B cell (primary cell): ENCODE measurements at regions not wholly inside any gene's neighbourhood (a gene's known extent, or its start where the extent isn't known, plus 50 kb on each side); places are given as distances from the start of the nearest gene placed in this dataset.

Source experiments
- ATAC-seq: fragments of 200-7000 bp; cut with Tn5 transposase; one replicate; pipeline ENCODE4 v1.10.0; 2021; ENCODE audit warnings: low read depth, mild to moderate bottlenecking, moderate number of reproducible peaks, moderate library complexity
- CTCF ChIA-PET: fragments of 350-600 bp; sonication (Branson Sonifier 250); formaldehyde crosslinking; loops from one replicate; lab custom pipeline; 2021; ENCODE audit warnings: antibody characterized with exemption, inconsistent platforms; lab: Charles Lee
- POLR2A ChIA-PET: fragments of 350-600 bp; sonication (Branson Sonifier 250); formaldehyde crosslinking; loops from one replicate; lab custom pipeline; 2021; ENCODE audit warnings: antibody characterized with exemption; lab: Charles Lee
- DNase-seq: peaks from one replicate; pipeline ENCODE4 v3.0.0; 2013
- H2AFZ ChIP-seq: 2 replicates; pipeline ENCODE4 v1.6.1; 2012; ENCODE audit warnings: mild to moderate bottlenecking, low read depth, low read length; ENCODE audit not compliant: insufficient read depth, poor library complexity, severe bottlenecking
- H3K27ac ChIP-seq, 2 donors: 1 replicate in 1 of 2; 2 replicates in 1 of 2; pipeline ENCODE4 v1.5.1; 2012 to 2013; ENCODE audit warnings: low read length in 2 of 2, mild to moderate bottlenecking in 2 of 2, moderate library complexity in 1 of 2
- H3K27me3 ChIP-seq, 4 experiments: fragments of 200-600 bp in 1 of 4; sonication (generic) in 1 of 4; replicated peaks in 1 of 4; 1 replicate in 2 of 4; 2 replicates in 2 of 4; pipeline versions ENCODE4 v1.6.1 to v1.7.0; 2013 to 2016; ENCODE audit warnings: low read length in 3 of 4, mild to moderate bottlenecking in 2 of 4, mixed read lengths in 1 of 4, moderate library complexity in 1 of 4; ENCODE audit not compliant: insufficient read depth in 4 of 4, control insufficient read depth in 3 of 4; ENCODE audit errors: control extremely low read depth in 1 of 4
- H3K36me3 ChIP-seq, 2 experiments: replicated peaks in 1 of 2; 1 replicate in 1 of 2; 2 replicates in 1 of 2; pipeline versions ENCODE4 v1.6.1 to v1.7.1; 2013; ENCODE audit warnings: low read length in 1 of 2; ENCODE audit not compliant: insufficient read depth in 2 of 2, control insufficient read depth in 1 of 2; ENCODE audit errors: control extremely low read depth in 1 of 2, extremely low read depth in 1 of 2
- H3K4me1 ChIP-seq, 2 donors: fragments of 200-600 bp in 1 of 2; sonication (generic) in 1 of 2; 1 replicate in 1 of 2; 2 replicates in 1 of 2; pipeline versions ENCODE4 v1.5.1 to v1.6.1; 2013 to 2017; ENCODE audit warnings: low read length in 2 of 2; ENCODE audit not compliant: control insufficient read depth in 2 of 2, insufficient read depth in 2 of 2
- H3K4me2 ChIP-seq: replicated peaks from 2 replicates; pipeline ENCODE3; 2012; ENCODE audit warnings: mild to moderate bottlenecking, low read depth, low read length; ENCODE audit not compliant: poor library complexity, severe bottlenecking
- H3K4me3 ChIP-seq, 5 experiments: fragments of 200-600 bp in 1 of 5; sonication (generic) in 1 of 5; 1 replicate in 3 of 5; 2 replicates in 2 of 5; pipeline versions ENCODE4 v1.5.1 to v1.7.0; 2011 to 2016; ENCODE audit warnings: low read length in 4 of 5, mild to moderate bottlenecking in 4 of 5, low read depth in 2 of 5, control low read depth in 1 of 5, moderate library complexity in 1 of 5; ENCODE audit not compliant: insufficient read depth in 1 of 5; ENCODE audit errors: control extremely low read depth in 1 of 5, extremely low read depth in 1 of 5
- H3K79me2 ChIP-seq: fragments of 200-600 bp; sonication (generic); one replicate; pipeline ENCODE4 v1.6.0; 2016; ENCODE audit warnings: low read length; ENCODE audit not compliant: control insufficient read depth, insufficient read depth
- H3K9ac ChIP-seq: fragments of 200-600 bp; sonication (generic); 2 replicates; pipeline ENCODE4 v1.6.1; 2017; ENCODE audit warnings: mild to moderate bottlenecking, low read length, moderate library complexity
- H3K9me3 ChIP-seq, 3 donors: one replicate each; pipeline versions ENCODE4 v1.6.1 to v1.7.1; 2013; ENCODE audit warnings: low read length in 2 of 3; ENCODE audit not compliant: control insufficient read depth in 2 of 3, insufficient read depth in 1 of 3; ENCODE audit errors: control extremely low read depth in 1 of 3
- H4K20me1 ChIP-seq: 2 replicates; pipeline ENCODE4 v1.6.0; 2012; ENCODE audit warnings: mild to moderate bottlenecking, low read length; ENCODE audit not compliant: insufficient read depth, control insufficient read depth, poor library complexity, severe bottlenecking
- H3K27ac Mint-ChIP-seq: one replicate; pipeline ENCODE4 v1.8.0; 2021; ENCODE audit warnings: mixed read lengths
- H3K27me3 Mint-ChIP-seq: one replicate; pipeline ENCODE4 v1.8.0; 2021; ENCODE audit warnings: mixed read lengths
- H3K4me1 Mint-ChIP-seq: one replicate; pipeline ENCODE4 v1.8.0; 2021; ENCODE audit warnings: mixed read lengths
- H3K4me3 Mint-ChIP-seq: one replicate; pipeline ENCODE4 v1.8.0; 2021; ENCODE audit warnings: mixed read lengths
- H3K9me3 Mint-ChIP-seq: one replicate; pipeline ENCODE4 v1.8.0; 2022; ENCODE audit warnings: mixed read lengths; ENCODE audit not compliant: insufficient read depth
- CTCF ChIP-seq: fragments of 200-600 bp; IDR thresholded peaks from one replicate; pipeline ENCODE4 v1.8.0; 2022; ENCODE audit warnings: antibody characterized with exemption, mild to moderate bottlenecking
- EZH2 ChIP-seq: IDR thresholded peaks from 2 replicates; pipeline ENCODE4 v1.6.1; 2012; ENCODE audit warnings: borderline replicate concordance, low read depth, mild to moderate bottlenecking, moderate library complexity, low read length; ENCODE audit not compliant: insufficient read depth, poor library complexity, severe bottlenecking
- WGBS: methylation state at CpG from one replicate; pipeline ENCODE4 v1.1.5; 2013; ENCODE audit warnings: missing lambda C conversion rate; ENCODE audit not compliant: insufficient coverage; 5-methylcytosine and 5-hydroxymethylcytosine counted together
- intact Hi-C: fragments of 100-400 bp; cut with micrococcal nuclease; formaldehyde crosslinking; loops from one replicate; pipeline ENCODE4 v1.10.0; 2022

GRCh38 chr3:61411009-61411662 lies 150.2 kb upstream of the PTPRG start:
- ATAC-seq (no peak), DNase-seq (no peak)
- H3K27ac ChIP-seq = no peak overlapping the region
- Mint-ChIP-seq H3K9me3 (no peaks in the 10 kb centered on the region), H3K27me3 (peaks cover 13% of the 10 kb centered on the region), H3K27ac (no peak overlapping the region), H3K4me1 (no peaks in the 10 kb centered on the region), H3K4me3 (no peak overlapping the region)
- no peaks in the 10 kb centered on the region for H3K9me3 ChIP-seq
- 90% methylated on average over 3 of the region's 3 CpGs for WGBS
- intact Hi-C loops = no loop called here
- no peaks in the 10 kb centered on the region for H3K4me1 ChIP-seq
- no peak overlapping the region for H2AFZ ChIP-seq
- H4K20me1 ChIP-seq = no peaks in the 10 kb centered on the region
- no peak overlapping the region for H3K9ac ChIP-seq
- H3K4me3 ChIP-seq = no peak overlapping the region
- ChIA-PET CTCF (no interaction called here), POLR2A (no interaction called here)
- peaks cover 0 to 4% (median 0%) of the 10 kb centered on the region in 4 experiments for H3K27me3 ChIP-seq
- no peak for TF ChIP-seq CTCF
- no peak for TF ChIP-seq EZH2
- H3K36me3 ChIP-seq = no peaks in the 10 kb centered on the region
- no peaks in the 10 kb centered on the region for H3K79me2 ChIP-seq
- no peak overlapping the region for H3K4me2 ChIP-seq

GRCh38 chr3:61414456-61414855 lies 146.9 kb upstream of the PTPRG start:
- ATAC-seq (no peak), DNase-seq (no peak)
- TF ChIP-seq EZH2 (no peak), CTCF (no peak)
- Histone ChIP-seq H3K79me2 (no peaks in the 10 kb centered on the region), H3K36me3 (no peaks in the 10 kb centered on the region), H4K20me1 (no peaks in the 10 kb centered on the region), H3K9me3 (no peaks in the 10 kb centered on the region), H3K27ac (no peak overlapping the region), H3K4me1 (no peaks in the 10 kb centered on the region), H3K4me2 (no peak overlapping the region), H2AFZ (no peak overlapping the region), H3K27me3 (peaks cover 0 to 4% (median 0%) of the 10 kb centered on the region in 4 experiments), H3K9ac (no peak overlapping the region), H3K4me3 (no peak overlapping the region)
- no peak overlapping the region for H3K27ac Mint-ChIP-seq
- ChIA-PET POLR2A (no interaction called here), CTCF (no interaction called here)
- H3K9me3 Mint-ChIP-seq = no peaks in the 10 kb centered on the region
- no peak overlapping the region for H3K4me3 Mint-ChIP-seq
- H3K27me3 Mint-ChIP-seq = peaks cover 3% of the 10 kb centered on the region
- H3K4me1 Mint-ChIP-seq = no peaks in the 10 kb centered on the region
- intact Hi-C loops = no loop called here
- 65% methylated on average over 2 of the region's 4 CpGs for WGBS
